GM12892 (cell line): ENCODE measurements at regions not wholly inside any gene's neighbourhood (a gene's known extent, or its start where the extent isn't known, plus 50 kb on each side); places are given as distances from the start of the nearest gene placed in this dataset.

Experiments used
- DNase-seq: peaks from one replicate; pipeline ENCODE4 v3.0.0; 2011; ENCODE audit not compliant: insufficient read length
- FAIRE-seq: peaks from 2 replicates; lab custom pipeline; 2011; peaks lifted over from hg19 to GRCh38; lab: Jason Lieb, UNC
- POLR2A ChIP-seq: IDR thresholded peaks from 2 replicates; pipeline ENCODE4 v1.6.1; 2011; ENCODE audit warnings: low read depth, low read length, control low read depth
- POLR2AphosphoS5 ChIP-seq: IDR thresholded peaks from 2 replicates; pipeline ENCODE4 v1.6.1; 2011; ENCODE audit warnings: low read depth, low read length, control low read depth
- TAF1 ChIP-seq: IDR thresholded peaks from 2 replicates; pipeline ENCODE4 v1.6.1; 2011; ENCODE audit warnings: low read depth, mild to moderate bottlenecking, control low read depth, low read length, borderline replicate concordance

GRCh38 chr10:128365156-128365725, 239.0 kb upstream of the MKI67 start:
- FAIRE-seq (no peak), DNase-seq (no peak)
- TF ChIP-seq POLR2A = no peak
- TF ChIP-seq POLR2AphosphoS5 = no peak
- TF ChIP-seq TAF1 = no peak

- TF ChIP-seq TAF1 = no peak
- TF ChIP-seq POLR2A = no peak
- TF ChIP-seq POLR2AphosphoS5 = no peak
- no peak for FAIRE-seq
- no peak for DNase-seq
These were observed 241.6 kb upstream of the MKI67 start for GRCh38 chr10:128367807-128368206.

GRCh38 chr10:128369101-128369650, 243.0 kb upstream of the MKI67 start:
- TF ChIP-seq POLR2AphosphoS5 (no peak), TAF1 (no peak)
- DNase-seq (no peak), FAIRE-seq (no peak)

- FAIRE-seq (no peak), DNase-seq (no peak)
- no peak for TF ChIP-seq POLR2A
- no peak for TF ChIP-seq POLR2AphosphoS5
- TF ChIP-seq TAF1 = no peak
These were observed 247.0 kb upstream of the MKI67 start for GRCh38 chr10:128373071-128373749.

- DNase-seq (no peak), FAIRE-seq (no peak)
- TF ChIP-seq TAF1 (no peak), POLR2A (no peak), POLR2AphosphoS5 (no peak)
These were observed 247.6 kb upstream of the MKI67 start for GRCh38 chr10:128373831-128374230.

GRCh38 chr10:128375171-128375570, 248.9 kb upstream of the MKI67 start:
- TF ChIP-seq POLR2AphosphoS5 = no peak
- no peak for TF ChIP-seq TAF1
- no peak for TF ChIP-seq POLR2A
- no peak for DNase-seq
- FAIRE-seq = no peak

- FAIRE-seq (no peak), DNase-seq (no peak)
- TF ChIP-seq TAF1 = no peak
- no peak for TF ChIP-seq POLR2AphosphoS5
- TF ChIP-seq POLR2A = no peak
These were observed 251.3 kb upstream of the MKI67 start for GRCh38 chr10:128377364-128377987.

GRCh38 chr10:128377988-128378387, 251.8 kb upstream of the MKI67 start:
- no peak for DNase-seq
- FAIRE-seq = no peak
- TF ChIP-seq TAF1 (no peak), POLR2AphosphoS5 (no peak), POLR2A (no peak)

- no peak for DNase-seq
- FAIRE-seq = no peak
- no peak for TF ChIP-seq POLR2A
- no peak for TF ChIP-seq TAF1
- TF ChIP-seq POLR2AphosphoS5 = no peak
These were observed 254.7 kb upstream of the MKI67 start for GRCh38 chr10:128380946-128381345.

- no peak for TF ChIP-seq POLR2AphosphoS5
- TF ChIP-seq TAF1 = no peak
- TF ChIP-seq POLR2A = no peak
- DNase-seq (no peak), FAIRE-seq (no peak)
These were observed 256.0 kb upstream of the MKI67 start for GRCh38 chr10:128382225-128382624.

- TF ChIP-seq POLR2A (no peak), POLR2AphosphoS5 (no peak), TAF1 (no peak)
- DNase-seq (no peak), FAIRE-seq (no peak)
These were observed 258.6 kb upstream of the MKI67 start for GRCh38 chr10:128384831-128385230.
